ENCODE measurements at regions not wholly inside any gene's neighbourhood (a gene's known extent, or its start where the extent isn't known, plus 50 kb on each side); places are given as distances from the start of the nearest gene placed in this dataset.

DNA sequence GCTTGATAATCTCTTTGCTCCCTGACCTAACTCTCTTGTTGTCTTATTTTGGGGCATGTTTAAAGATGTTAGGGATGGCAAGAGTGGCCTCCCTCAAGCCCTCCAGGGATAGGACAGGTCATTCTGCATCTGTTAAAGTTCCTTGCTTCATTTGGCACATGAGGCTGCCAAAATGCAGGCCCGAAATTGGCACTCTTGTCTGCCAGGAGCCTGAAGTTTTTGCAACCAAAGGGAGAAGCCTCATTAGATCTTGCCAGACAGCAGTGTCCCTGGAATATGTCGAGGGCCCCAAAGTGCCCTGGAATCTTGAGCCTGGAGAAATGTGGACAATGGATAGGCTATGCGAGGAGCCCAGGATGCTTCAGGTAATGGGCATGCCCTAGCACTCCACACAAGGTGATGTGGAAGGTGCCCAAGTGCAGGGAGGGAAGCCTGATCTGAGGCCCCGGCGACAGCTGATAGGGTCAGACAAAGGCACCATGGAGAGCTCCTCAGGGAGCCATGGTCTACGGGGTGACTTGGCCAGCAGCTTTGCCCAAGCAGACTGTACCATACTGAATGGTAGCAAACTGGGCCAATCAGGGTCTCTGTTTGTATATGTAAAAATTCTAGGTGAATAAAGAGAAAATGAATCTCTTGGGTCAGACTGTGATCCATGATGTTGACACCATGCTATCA, 173.0 kb upstream of the WSCD2 start:
- H3K27me3 ChIP-seq (ENCODE audit: insufficient read depth, poor library complexity, severe bottlenecking): no peaks in the 10 kb centered on the region
- TF ChIP-seq POLR2AphosphoS5 (IDR thresholded peaks at IDR 0.05; ENCODE audit: low read depth): no peak
- TF ChIP-seq, protein P1, sequence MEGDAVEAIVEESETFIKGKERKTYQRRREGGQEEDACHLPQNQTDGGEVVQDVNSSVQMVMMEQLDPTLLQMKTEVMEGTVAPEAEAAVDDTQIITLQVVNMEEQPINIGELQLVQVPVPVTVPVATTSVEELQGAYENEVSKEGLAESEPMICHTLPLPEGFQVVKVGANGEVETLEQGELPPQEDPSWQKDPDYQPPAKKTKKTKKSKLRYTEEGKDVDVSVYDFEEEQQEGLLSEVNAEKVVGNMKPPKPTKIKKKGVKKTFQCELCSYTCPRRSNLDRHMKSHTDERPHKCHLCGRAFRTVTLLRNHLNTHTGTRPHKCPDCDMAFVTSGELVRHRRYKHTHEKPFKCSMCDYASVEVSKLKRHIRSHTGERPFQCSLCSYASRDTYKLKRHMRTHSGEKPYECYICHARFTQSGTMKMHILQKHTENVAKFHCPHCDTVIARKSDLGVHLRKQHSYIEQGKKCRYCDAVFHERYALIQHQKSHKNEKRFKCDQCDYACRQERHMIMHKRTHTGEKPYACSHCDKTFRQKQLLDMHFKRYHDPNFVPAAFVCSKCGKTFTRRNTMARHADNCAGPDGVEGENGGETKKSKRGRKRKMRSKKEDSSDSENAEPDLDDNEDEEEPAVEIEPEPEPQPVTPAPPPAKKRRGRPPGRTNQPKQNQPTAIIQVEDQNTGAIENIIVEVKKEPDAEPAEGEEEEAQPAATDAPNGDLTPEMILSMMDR (IDR thresholded peaks at IDR 0.05; ENCODE audit: insufficient read depth, low read length): no peak
- TF ChIP-seq, protein P2, sequence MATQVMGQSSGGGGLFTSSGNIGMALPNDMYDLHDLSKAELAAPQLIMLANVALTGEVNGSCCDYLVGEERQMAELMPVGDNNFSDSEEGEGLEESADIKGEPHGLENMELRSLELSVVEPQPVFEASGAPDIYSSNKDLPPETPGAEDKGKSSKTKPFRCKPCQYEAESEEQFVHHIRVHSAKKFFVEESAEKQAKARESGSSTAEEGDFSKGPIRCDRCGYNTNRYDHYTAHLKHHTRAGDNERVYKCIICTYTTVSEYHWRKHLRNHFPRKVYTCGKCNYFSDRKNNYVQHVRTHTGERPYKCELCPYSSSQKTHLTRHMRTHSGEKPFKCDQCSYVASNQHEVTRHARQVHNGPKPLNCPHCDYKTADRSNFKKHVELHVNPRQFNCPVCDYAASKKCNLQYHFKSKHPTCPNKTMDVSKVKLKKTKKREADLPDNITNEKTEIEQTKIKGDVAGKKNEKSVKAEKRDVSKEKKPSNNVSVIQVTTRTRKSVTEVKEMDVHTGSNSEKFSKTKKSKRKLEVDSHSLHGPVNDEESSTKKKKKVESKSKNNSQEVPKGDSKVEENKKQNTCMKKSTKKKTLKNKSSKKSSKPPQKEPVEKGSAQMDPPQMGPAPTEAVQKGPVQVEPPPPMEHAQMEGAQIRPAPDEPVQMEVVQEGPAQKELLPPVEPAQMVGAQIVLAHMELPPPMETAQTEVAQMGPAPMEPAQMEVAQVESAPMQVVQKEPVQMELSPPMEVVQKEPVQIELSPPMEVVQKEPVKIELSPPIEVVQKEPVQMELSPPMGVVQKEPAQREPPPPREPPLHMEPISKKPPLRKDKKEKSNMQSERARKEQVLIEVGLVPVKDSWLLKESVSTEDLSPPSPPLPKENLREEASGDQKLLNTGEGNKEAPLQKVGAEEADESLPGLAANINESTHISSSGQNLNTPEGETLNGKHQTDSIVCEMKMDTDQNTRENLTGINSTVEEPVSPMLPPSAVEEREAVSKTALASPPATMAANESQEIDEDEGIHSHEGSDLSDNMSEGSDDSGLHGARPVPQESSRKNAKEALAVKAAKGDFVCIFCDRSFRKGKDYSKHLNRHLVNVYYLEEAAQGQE (IDR thresholded peaks at IDR 0.05; ENCODE audit: insufficient replicate concordance, low read depth): peak; percentile 89
- no peak for TF ChIP-seq SPI1 (IDR thresholded peaks at IDR 0.05; ENCODE audit: borderline replicate concordance, low read depth)
- DNase-seq (ENCODE audit: low read depth in 1 of 2, low spot score in 1 of 2): no peak
- H3K4me3 ChIP-seq (replicated peaks; ENCODE audit: insufficient read depth, low read length): no peak overlapping the region
- H3K27ac ChIP-seq (replicated peaks): no peak overlapping the region

DNA sequence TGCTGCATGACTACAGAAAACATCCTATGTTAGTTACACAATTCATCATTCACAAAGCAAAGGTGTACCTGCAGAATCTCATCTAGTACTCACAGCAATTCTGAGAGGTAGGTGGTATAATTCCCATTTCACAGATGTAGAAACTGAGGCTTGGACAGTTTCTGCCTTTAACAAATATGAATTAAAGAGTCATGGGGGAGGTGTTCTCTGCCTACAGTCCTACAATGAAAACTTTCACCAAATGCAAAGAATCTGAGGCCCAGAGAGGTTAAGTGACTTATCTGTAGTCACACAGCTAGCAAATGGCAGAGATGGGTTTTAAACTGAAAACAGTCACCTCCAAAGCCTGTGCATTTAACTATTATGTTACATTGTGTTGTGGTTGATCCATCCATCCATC, 171.6 kb upstream of the WSCD2 start:
- Histone ChIP-seq H3K27me3 (ENCODE audit: insufficient read depth, poor library complexity, severe bottlenecking) (no peaks in the 10 kb centered on the region), H3K4me3 (replicated peaks; ENCODE audit: insufficient read depth, low read length) (no peak overlapping the region), H3K27ac (replicated peaks) (no peak overlapping the region)
- DNase-seq (ENCODE audit: low read depth in 1 of 2, low spot score in 1 of 2): no peak
- TF ChIP-seq SPI1 (IDR thresholded peaks at IDR 0.05; ENCODE audit: borderline replicate concordance, low read depth): no peak
- TF ChIP-seq, protein P2 (IDR thresholded peaks at IDR 0.05; ENCODE audit: insufficient replicate concordance, low read depth): no peak
- TF ChIP-seq POLR2AphosphoS5 (IDR thresholded peaks at IDR 0.05; ENCODE audit: low read depth): no peak
- TF ChIP-seq, protein P1 (IDR thresholded peaks at IDR 0.05; ENCODE audit: insufficient read depth, low read length): no peak
- TF ChIP-seq GABPA (IDR thresholded peaks at IDR 0.05; ENCODE audit: low read depth): no peak

DNA sequence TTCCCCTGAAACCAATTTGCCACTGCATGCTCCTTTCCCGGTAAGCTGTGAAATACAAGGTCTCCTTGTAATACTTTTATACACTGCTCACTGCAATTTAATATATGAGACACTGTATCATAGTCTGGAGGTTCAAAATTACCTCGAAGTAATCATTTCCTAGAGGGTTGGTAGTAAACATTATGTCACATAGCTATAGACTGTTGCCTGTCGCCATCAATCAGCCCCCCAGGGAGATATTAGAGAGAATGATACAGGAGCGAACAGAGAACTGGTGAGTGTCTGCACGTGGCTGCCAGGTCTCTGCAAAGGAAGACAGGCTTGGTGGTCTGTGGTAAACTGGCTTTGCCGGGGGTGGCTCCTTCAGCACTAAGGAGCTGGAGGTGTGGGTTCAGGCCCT, 165.5 kb upstream of the WSCD2 start:
- H3K4me3 ChIP-seq (replicated peaks; ENCODE audit: insufficient read depth, low read length): no peak overlapping the region
- TF ChIP-seq SPI1 (IDR thresholded peaks at IDR 0.05; ENCODE audit: borderline replicate concordance, low read depth): no peak
- TF ChIP-seq, protein P2 (IDR thresholded peaks at IDR 0.05; ENCODE audit: insufficient replicate concordance, low read depth): no peak
- TF ChIP-seq, protein P1 (IDR thresholded peaks at IDR 0.05; ENCODE audit: insufficient read depth, low read length): no peak
- TF ChIP-seq GABPA (IDR thresholded peaks at IDR 0.05; ENCODE audit: low read depth): no peak
- TF ChIP-seq POLR2AphosphoS5 (IDR thresholded peaks at IDR 0.05; ENCODE audit: low read depth): no peak
- H3K27me3 ChIP-seq (ENCODE audit: insufficient read depth, poor library complexity, severe bottlenecking): no peaks in the 10 kb centered on the region
- DNase-seq (ENCODE audit: low read depth in 1 of 2, low spot score in 1 of 2): no peak
- no peak overlapping the region for H3K27ac ChIP-seq (replicated peaks)
